ENCODE measurements at regions not wholly inside any gene's neighbourhood (a gene's known extent, or its start where the extent isn't known, plus 50 kb on each side); places are given as distances from the start of the nearest gene placed in this dataset.
A peak's percentile ranks its signal among the peaks of the same experiment; 100 is the strongest.

DNA sequence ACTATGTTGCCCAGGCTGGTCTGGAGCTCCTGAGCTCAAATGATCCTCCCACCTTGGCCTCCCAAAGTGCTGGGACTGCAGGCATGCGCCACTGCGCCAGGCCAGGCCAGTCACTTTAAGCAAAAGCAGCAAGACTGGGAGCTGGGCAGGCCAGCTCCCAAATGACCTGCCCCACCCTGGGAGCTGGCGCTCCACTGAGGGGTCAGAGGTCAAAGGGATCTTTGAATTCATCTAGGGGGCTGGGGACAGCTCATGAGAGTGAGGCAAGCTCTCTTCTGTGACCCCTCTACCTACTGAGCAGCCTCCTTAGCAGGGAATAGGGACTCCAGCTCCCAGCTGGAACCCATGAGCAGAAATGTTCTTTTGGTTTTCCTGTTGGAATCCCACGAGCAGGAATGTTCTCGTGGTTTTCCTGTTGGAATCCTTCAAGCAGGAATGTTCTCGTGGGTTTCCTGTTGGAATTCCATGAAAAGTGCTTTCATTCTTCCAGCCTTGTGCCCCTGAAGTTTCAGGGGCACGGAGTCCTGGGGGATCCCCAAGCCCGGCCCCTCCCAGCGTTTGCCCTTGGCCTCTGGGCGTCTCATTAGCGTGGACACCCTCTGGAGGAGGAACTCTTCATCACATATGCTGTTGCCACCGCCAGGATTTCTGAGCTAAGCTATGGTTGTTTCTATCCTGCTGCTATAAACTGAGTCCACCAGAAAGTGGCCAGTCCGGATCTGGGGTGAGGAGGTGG lies 162.0 kb upstream of the HAAO start:
- peaks cover 29 to 42% (median 38%) of the 10 kb centered on the region in 4 donors for H3K4me1 ChIP-seq (ENCODE audit: control insufficient read depth in 4 of 4, insufficient read depth in 4 of 4, low read length in 3 of 4)
- no peak for DNase-seq (ENCODE audit: low spot score)
- WGBS = 66% methylated on average over 13 of the region's 13 CpGs

GRCh38 chr2:42953216-42953615 lies 160.8 kb upstream of the HAAO start:
- no peak for DNase-seq (ENCODE audit: low spot score)
- no peak overlapping the region for H3K9ac ChIP-seq (ENCODE audit: low read depth in 1 of 2, low read length in 2 of 2)
- no peaks in the 10 kb centered on the region for H3K9me3 ChIP-seq (ENCODE audit: control insufficient read depth in 4 of 4, low read length in 3 of 4)
- WGBS = 86% methylated on average over 7 of the region's 7 CpGs
- no peak overlapping the region for H3K27ac ChIP-seq (ENCODE audit: low read depth in 1 of 2, low read length in 2 of 2)
- H3K4me1 ChIP-seq (ENCODE audit: control insufficient read depth in 4 of 4, insufficient read depth in 4 of 4, low read length in 3 of 4) = peaks cover 17 to 32% (median 29%) of the 10 kb centered on the region in 4 donors
- H3K36me3 ChIP-seq (ENCODE audit: control insufficient read depth in 4 of 4, insufficient read depth in 3 of 4, low read depth in 1 of 4, low read length in 3 of 4) = no peaks in the 10 kb centered on the region
- TF ChIP-seq ATF3 (IDR thresholded peaks at IDR 0.05) (no peak), EGR1 (IDR thresholded peaks at IDR 0.05; ENCODE audit: low read depth in 2 of 2) (no peak), JUND (IDR thresholded peaks at IDR 0.05) (no peak), CTCF (IDR thresholded peaks at IDR 0.05; ENCODE audit: low read depth, low read length, missing input control) (no peak), HNF4A (conservative IDR thresholded peaks at IDR 0.05) (no peak), HNF4G (IDR thresholded peaks at IDR 0.05) (no peak), MAX (IDR thresholded peaks at IDR 0.05) (no peak), TAF1 (conservative IDR thresholded peaks at IDR 0.05) (no peak), GABPA (IDR thresholded peaks at IDR 0.05 in 1 of 2, conservative IDR thresholded peaks at IDR 0.05 in 1 of 2) (no peak)
- H3K4me3 ChIP-seq (ENCODE audit: low read depth in 1 of 3, low read length in 3 of 3) = no peak overlapping the region
- H3K27me3 ChIP-seq (ENCODE audit: control insufficient read depth in 4 of 4, insufficient read depth in 4 of 4, low read length in 3 of 4) = no peaks in the 10 kb centered on the region

More for the DNA sequence above, 162.0 kb upstream of the HAAO start:
- Histone ChIP-seq H3K27ac (ENCODE audit: low read depth in 1 of 2, low read length in 2 of 2) (peak overlapping the region in 1 of 2 donors; percentile 26), H3K36me3 (ENCODE audit: control insufficient read depth in 4 of 4, insufficient read depth in 3 of 4, low read depth in 1 of 4, low read length in 3 of 4) (no peaks in the 10 kb centered on the region), H3K9ac (ENCODE audit: low read depth in 1 of 2, low read length in 2 of 2) (no peak overlapping the region), H3K4me3 (ENCODE audit: low read depth in 1 of 3, low read length in 3 of 3) (no peak overlapping the region), H3K9me3 (ENCODE audit: control insufficient read depth in 4 of 4, low read length in 3 of 4) (no peaks in the 10 kb centered on the region), H3K27me3 (ENCODE audit: control insufficient read depth in 4 of 4, insufficient read depth in 4 of 4, low read length in 3 of 4) (no peaks in the 10 kb centered on the region)
- TF ChIP-seq SP1 (IDR thresholded peaks at IDR 0.05) (peak; percentile 15), MAX (IDR thresholded peaks at IDR 0.05) (no peak), RAD21 (IDR thresholded peaks at IDR 0.05) (peak in 1 of 2 donors; percentile 4), NR2F2 (IDR thresholded peaks at IDR 0.05) (peak; percentile 63), TAF1 (conservative IDR thresholded peaks at IDR 0.05) (no peak), REST (IDR thresholded peaks at IDR 0.05) (peak; percentile 92), RXRA (IDR thresholded peaks at IDR 0.05) (peak in 1 of 2 donors; percentile 38)

Measured in liver (tissue), 8 donors.